ENCODE measurements at regions not wholly inside any gene's neighbourhood (a gene's known extent, or its start where the extent isn't known, plus 50 kb on each side); places are given as distances from the start of the nearest gene placed in this dataset.
A peak's percentile ranks its signal among the peaks of the same experiment; 100 is the strongest.
"Not testable (repeated sequence)": the region's sequence is repeated elsewhere in the genome, so short reads cannot be mapped to it uniquely, and the experiment has no call there.

DNA sequence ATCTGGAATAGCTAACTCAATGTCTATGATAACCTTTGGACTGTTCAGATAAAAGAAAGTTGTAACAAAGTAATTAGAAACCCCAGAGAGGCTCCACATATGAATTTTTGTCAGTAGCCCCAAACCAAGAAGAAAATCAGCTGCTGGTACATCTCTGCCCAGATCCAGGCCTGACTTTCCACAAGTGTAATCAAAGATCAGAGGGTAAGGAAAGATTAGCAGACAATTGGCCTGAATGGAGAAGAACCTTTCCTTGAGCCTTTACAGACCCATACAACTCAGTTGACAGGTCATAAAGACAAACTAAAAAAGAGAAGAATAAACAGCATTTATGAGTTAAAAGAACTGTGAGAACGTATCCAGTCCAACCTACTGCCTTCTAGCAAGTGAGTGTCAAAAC is 366.7 kb upstream of the PKN2 start:
- no peak for DNase-seq

- DNase-seq: no peak
Measured at GRCh38 chr1:88318740-88319139, 365.3 kb upstream of the PKN2 start.

GRCh38 chr1:88320291-88320690 is 363.8 kb upstream of the PKN2 start:
- DNase-seq: no peak

GRCh38 chr1:88321706-88322105 is 362.4 kb upstream of the PKN2 start:
- DNase-seq: no peak

DNA sequence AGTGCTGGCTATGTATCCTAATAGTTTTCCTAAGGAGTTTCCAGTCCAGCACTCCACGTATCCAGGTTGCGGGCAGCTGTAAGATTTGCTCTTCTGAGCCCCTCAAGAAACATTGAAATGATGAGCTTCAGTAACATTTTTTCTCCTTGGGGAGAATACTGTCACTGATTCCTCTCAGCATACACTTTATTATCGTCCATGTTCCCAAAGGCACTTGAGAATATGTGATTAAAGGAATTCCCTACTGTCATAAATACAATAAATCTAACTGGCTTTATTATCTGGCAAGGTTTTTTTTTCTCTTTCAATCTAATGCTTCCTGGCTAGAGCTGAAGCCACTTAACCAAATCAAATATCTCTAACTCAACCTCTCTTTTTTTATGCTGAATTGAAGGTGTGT is 359.2 kb upstream of the PKN2 start:
- DNase-seq: no peak

DNA sequence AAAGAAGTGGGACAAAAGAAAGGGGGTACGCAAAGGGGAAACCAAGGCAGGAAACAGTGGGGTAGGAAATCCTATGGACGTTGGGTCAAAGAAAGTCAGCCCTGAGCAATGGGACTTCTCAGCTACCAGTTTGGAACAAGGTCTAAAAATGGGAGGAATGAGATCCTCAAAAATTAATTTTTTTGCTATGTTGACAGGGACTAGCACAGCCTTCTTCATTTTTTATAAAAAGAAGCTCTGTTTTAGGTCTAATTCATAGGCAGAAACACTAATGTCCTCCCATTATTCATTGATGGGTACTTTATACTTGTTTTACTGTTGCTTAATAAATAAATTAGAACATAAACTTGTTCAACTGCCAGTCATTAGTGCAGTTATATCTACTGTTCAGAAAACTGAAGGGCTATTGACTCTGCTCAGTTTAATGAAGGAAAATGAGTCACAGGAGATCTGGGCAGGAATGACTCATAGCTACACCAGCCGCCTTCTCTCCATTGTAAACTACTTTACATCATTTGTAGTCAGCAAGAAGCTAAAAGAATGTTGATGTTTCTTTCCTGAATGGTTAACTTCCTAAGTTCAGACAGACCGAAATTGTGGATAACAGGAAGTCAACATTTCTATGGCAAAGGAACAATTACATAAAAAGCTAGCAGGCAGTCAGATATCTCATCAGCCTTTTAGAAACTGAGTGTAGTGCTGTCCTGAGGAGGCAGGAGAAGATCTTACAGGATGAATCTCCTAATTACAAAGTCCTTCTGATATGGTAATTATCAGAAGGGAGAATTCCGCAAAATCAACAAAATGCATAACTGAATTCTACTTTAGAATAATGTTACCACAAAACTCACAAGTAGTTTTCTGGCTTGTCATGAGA is 356.4 kb upstream of the PKN2 start:
- DNase-seq: peak in 2 of 14 donors; percentile 10 to 20

- DNase-seq: no peak
Measured at GRCh38 chr1:88330201-88330600, 353.9 kb upstream of the PKN2 start.

DNA sequence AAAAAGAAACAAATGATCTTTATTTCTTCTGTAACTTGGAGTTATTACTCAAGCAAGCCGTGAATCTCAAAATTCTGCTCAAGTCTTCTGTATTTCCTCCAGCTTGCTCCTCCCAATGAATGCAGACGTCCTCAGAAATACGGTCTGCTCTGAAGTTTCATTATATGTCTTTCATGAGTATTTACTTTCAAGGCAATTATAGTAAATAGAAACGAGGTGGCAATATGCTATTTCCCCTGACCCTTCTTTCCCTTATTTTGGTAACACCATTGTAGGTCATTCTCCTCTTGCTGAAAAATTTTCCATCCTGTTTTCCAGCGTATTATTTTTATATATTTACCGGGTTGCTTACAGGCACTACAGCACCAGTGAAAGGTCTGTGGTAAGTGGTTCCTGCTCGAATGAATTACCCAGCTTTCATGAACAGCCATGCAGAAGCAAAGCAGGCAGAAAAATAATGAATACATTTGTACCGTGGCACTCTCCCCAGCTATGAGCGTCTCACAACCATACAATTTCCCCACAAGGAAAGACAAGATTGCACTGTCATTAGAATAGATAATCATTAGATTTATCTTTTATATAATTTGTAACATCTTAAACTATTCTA is 350.9 kb upstream of the PKN2 start:
- DNase-seq: no peak

- no peak for DNase-seq
Measured at GRCh38 chr1:88341447-88341846, 342.6 kb upstream of the PKN2 start.

- not testable (repeated sequence) for DNase-seq
Measured at GRCh38 chr1:88342081-88342480, 342.0 kb upstream of the PKN2 start.

- no peak for DNase-seq
Measured at GRCh38 chr1:88350648-88351047, 333.4 kb upstream of the PKN2 start.

DNA sequence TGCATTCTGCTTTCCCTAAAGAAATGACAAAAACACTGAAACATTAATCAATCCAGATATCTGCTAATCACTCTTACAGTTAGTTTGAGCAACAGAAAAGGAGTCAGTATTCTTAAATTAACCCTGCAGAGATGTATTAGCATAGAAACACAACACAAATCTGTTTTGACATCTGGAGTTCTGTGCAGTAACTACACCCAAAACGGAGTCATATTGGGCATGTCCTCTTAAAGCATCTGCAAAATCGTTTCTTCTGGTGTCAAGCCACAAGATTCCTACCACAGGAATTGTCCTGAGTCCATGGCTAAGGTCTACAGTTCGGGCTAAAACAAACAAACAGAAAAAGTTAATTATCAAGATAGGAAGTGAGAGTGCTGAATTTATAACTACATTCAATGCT is 332.1 kb upstream of the PKN2 start:
- no peak for DNase-seq

GRCh38 chr1:88354256-88354655 is 329.8 kb upstream of the PKN2 start:
- no peak for DNase-seq

- no peak for DNase-seq
Measured at GRCh38 chr1:88357729-88358128, 326.3 kb upstream of the PKN2 start.

- DNase-seq: no peak
Measured at GRCh38 chr1:88371436-88372023, 312.5 kb upstream of the PKN2 start.

DNA sequence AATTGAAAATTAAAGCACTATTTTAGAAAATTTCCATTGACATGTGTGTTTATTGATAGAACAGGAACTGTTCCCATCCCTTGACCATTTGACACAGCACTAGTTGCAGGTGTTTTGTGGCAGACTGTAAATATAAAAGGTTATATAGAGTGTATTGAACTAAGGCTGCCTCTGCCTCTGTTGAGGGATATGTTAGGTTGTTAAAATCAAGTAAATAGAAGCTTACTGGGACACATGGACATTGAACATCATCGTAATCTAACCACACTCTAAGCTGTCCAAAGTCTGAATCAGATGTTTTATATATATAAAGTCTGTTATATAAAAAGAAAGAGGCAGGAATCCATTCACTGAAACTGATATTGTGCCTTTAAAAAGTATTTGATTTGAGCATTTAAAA is 308.1 kb upstream of the PKN2 start:
- no peak for DNase-seq

DNA sequence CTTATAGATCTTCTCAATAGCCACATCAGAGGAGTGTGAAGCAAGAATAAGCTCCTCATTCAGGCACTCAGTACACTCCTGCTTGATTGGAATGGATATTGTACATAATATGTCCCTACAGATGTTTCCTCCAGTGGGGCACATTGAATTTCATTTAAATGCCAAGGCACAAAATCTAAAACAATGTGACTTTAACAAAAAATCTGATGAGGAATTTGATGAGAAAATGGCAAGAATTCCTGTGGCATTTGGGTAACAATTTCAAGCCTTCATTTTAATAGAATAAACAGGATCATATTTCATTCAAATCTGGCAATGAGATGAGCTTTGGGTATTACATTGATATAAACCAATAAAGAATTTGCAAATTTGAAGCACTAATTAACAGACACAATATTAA is 307.7 kb upstream of the PKN2 start:
- no peak for DNase-seq

DNA sequence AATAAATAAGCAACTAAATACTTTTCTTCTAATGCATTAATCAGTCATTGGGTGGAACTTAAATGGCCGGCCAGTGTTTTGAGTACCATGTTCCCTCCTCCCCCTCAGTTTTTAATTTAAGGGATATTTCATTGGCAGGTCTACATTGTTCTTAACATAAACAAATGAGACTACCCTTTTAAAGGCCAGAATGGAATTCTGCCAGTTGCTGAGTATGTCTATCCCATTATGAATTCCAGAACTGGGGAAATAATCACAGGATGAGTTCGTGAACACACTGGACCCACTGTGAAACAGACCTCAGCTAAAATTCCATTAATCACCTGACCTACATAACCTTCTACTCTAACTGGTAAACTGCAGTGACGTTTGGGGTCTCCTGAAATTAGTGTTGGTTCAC is 305.5 kb upstream of the PKN2 start:
- DNase-seq: no peak

DNA sequence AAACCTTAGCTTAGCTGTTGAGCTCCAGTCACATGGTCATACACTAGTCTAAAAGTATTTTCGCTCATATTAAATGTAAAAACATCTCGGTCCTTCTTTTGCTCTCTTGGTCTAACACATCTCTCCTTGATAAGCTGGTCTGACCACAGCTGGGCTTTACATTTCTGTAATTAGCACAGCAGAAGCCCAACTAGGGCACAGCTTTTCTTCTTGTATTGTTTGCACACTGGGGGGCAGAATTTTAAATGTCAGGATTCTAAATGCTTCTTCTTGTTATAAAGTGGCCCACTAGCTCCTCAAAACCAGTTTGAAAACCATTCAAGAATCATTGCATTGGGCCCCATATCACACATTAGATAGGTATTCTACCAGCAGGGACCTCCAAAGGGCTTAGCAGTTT is 289.1 kb upstream of the PKN2 start:
- no peak for DNase-seq

DNA sequence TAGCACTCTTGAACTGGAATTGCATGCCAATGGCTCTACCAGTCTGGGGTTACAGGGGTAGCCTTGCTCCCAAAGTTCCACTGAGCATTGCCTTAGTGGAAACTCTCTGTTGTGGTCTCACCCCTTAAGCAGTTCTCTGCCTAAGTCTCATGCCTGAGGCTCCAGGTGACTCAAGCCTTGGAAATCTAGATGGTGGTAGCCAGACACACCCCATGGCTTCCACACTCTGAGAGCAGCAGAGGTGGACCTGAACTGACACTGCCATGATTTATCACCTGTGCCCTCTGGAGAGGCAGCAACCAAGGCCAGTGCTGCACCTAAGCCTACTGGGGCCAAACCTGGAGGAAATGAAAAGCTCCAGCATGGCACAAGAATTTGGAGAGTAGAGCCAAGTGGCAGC is 285.7 kb upstream of the PKN2 start:
- DNase-seq: no peak

DNA sequence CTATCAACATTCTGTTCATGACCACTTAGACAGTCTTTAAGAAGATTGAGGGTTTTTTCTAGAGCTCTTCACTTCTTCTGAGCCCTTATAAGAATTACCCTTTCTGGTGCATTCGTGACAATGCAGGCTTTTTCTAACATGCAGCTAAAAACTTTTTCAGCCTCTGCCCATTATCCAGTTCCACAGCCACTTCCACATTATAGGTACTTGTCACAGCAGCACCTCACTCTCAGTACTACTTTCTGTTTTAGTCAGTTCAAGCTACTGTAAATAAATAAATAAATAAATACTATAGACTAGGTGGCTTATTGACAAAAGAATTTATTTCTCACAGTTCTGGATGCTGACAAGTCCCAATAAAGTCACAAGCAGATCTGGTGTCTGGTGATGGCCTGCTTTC is 284.4 kb upstream of the PKN2 start:
- DNase-seq: no peak

- DNase-seq: no peak
Measured at GRCh38 chr1:88401313-88401712, 282.8 kb upstream of the PKN2 start.

DNA sequence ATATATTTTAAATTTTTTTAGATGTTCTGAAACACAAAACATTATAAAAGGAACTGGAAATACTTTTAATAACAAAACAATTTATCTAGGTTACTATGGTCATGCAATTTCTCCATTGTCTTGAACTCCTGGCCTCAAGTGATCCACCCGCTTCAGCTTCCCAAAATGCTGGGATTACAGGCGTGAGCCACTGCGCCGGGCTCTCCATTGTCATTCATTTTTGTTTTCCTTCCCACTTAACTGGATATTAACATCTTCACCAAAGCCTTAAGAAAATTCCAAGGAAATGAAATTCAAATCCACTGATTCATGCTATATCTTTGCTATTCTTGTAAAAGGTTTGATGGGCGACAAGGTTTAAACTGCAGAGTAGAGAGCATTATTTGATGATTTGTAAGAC is 279.5 kb upstream of the PKN2 start:
- DNase-seq: no peak

- DNase-seq: no peak
Measured at GRCh38 chr1:88407248-88407647, 276.8 kb upstream of the PKN2 start.
